ENCODE measurements at regions not wholly inside any gene's neighbourhood (a gene's known extent, or its start where the extent isn't known, plus 50 kb on each side); places are given as distances from the start of the nearest gene placed in this dataset.
"Not testable (repeated sequence)": the region's sequence is repeated elsewhere in the genome, so short reads cannot be mapped to it uniquely, and the experiment has no call there.

- no peak overlapping the region for H3K27ac Mint-ChIP-seq
- H3K4me3 Mint-ChIP-seq, result no peak overlapping the region
- Histone ChIP-seq H3K4me3 (ENCODE audit: low read length) (no peak overlapping the region), H3K9me3 (ENCODE audit: control insufficient read depth in 2 of 3, low read length in 3 of 3) (no peaks in the 10 kb centered on the region), H3K4me1 (ENCODE audit: control insufficient read depth in 2 of 2, insufficient read depth in 2 of 2, low read length in 2 of 2) (no peaks in the 10 kb centered on the region), H3K36me3 (ENCODE audit: control insufficient read depth in 2 of 3, insufficient read depth in 3 of 3, low read length in 3 of 3) (no peaks in the 10 kb centered on the region), H3K27me3 (ENCODE audit: control insufficient read depth in 2 of 2, insufficient read depth in 2 of 2, low read length in 2 of 2) (no peaks in the 10 kb centered on the region), H3K27ac (ENCODE audit: low read depth, low read length) (no peak overlapping the region)
- ChIA-PET CTCF (no interaction called here), POLR2A (no interaction called here)
- no peaks in the 10 kb centered on the region for H3K4me1 Mint-ChIP-seq
- peaks cover 9 to 54% (median 22%) of the 10 kb centered on the region in 11 donors for H3K9me3 Mint-ChIP-seq
- peaks cover 0 to 5% (median 0%) of the 10 kb centered on the region in 5 donors for H3K36me3 Mint-ChIP-seq
- DNase-seq (no peak), ATAC-seq (no peak)
- intact Hi-C loops (cut with micrococcal nuclease), result no loop called here
- H3K27me3 Mint-ChIP-seq, result no peaks in the 10 kb centered on the region
Observed at GRCh38 chr4:12116009-12116552, 687.4 kb upstream of the HS3ST1 start.

DNA sequence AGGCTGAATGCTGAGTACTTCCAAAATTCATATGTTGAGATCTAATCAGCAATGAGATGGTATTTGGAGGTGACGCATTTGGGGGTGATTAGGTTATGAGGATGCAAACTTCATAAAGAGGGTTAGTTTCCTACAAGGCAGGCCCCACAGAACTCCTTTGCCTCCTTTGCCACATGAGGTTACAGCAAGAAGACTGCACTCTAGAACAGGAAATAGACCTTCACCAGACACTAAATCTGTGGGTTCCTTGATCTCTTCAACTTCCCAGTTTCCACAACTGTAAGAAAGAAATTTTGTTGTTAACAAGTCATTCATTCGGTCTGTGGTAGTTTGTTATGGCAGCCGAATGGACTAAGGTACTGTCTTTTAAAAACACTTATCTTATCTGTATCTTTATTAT is 681.9 kb upstream of the HS3ST1 start:
- no peak for ATAC-seq
- intact Hi-C loops (cut with micrococcal nuclease), result no loop called here
- ChIA-PET CTCF (no interaction called here), POLR2A (no interaction called here)
- H3K4me1 Mint-ChIP-seq, result no peaks in the 10 kb centered on the region
- Histone ChIP-seq H3K27me3 (ENCODE audit: control insufficient read depth in 2 of 2, insufficient read depth in 2 of 2, low read length in 2 of 2) (no peaks in the 10 kb centered on the region), H3K4me3 (ENCODE audit: low read length) (no peak overlapping the region), H3K9me3 (ENCODE audit: control insufficient read depth in 2 of 3, low read length in 3 of 3) (no peaks in the 10 kb centered on the region), H3K27ac (ENCODE audit: low read depth, low read length) (no peak overlapping the region), H3K4me1 (ENCODE audit: control insufficient read depth in 2 of 2, insufficient read depth in 2 of 2, low read length in 2 of 2) (no peaks in the 10 kb centered on the region), H3K36me3 (ENCODE audit: control insufficient read depth in 2 of 3, insufficient read depth in 3 of 3, low read length in 3 of 3) (no peaks in the 10 kb centered on the region)
- no peak for DNase-seq
- peaks cover 0 to 5% (median 0%) of the 10 kb centered on the region in 5 donors for H3K36me3 Mint-ChIP-seq
- H3K4me3 Mint-ChIP-seq, result no peak overlapping the region
- peaks cover 0 to 44% (median 21%) of the 10 kb centered on the region in 11 donors for H3K9me3 Mint-ChIP-seq
- no peaks in the 10 kb centered on the region for H3K27me3 Mint-ChIP-seq
- H3K27ac Mint-ChIP-seq, result no peak overlapping the region

DNA sequence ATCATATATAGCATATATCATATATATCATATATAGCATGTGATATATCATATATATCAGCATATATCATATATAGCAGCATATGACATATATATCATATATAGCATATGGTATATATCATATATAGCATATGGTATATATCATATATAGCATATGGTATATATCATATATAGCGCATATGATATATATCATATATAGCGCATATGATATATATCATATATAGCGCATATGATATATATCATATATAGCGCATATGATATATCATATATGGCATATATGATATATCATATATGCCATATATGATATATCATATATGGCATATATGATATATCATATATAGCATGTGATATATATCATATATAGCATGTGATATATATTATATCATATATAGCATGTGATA is 680.4 kb upstream of the HS3ST1 start:
- H3K4me1 ChIP-seq (ENCODE audit: control insufficient read depth in 2 of 2, insufficient read depth in 2 of 2, low read length in 2 of 2); POLR2A ChIA-PET; CTCF ChIA-PET; H3K4me3 ChIP-seq (ENCODE audit: low read length); H3K36me3 Mint-ChIP-seq; H3K4me3 Mint-ChIP-seq; ATAC-seq; H3K9me3 ChIP-seq (ENCODE audit: control insufficient read depth in 2 of 3, low read length in 3 of 3); H3K27me3 Mint-ChIP-seq; H3K4me1 Mint-ChIP-seq; H3K27ac ChIP-seq (ENCODE audit: low read depth, low read length); DNase-seq; intact Hi-C loops (cut with micrococcal nuclease); H3K36me3 ChIP-seq (ENCODE audit: control insufficient read depth in 2 of 3, insufficient read depth in 3 of 3, low read length in 3 of 3); H3K27ac Mint-ChIP-seq; H3K27me3 ChIP-seq (ENCODE audit: control insufficient read depth in 2 of 2, insufficient read depth in 2 of 2, low read length in 2 of 2): not testable (repeated sequence)
- H3K9me3 Mint-ChIP-seq, result peaks cover 0 to 33% (median 14%) of the 10 kb centered on the region in 11 donors

GRCh38 chr4:12105519-12105918 is 676.8 kb upstream of the HS3ST1 start:
- ChIA-PET CTCF (no interaction called here), POLR2A (no interaction called here)
- Mint-ChIP-seq H3K4me1 (no peaks in the 10 kb centered on the region), H3K9me3 (peaks cover 0 to 17% (median 2%) of the 10 kb centered on the region in 11 donors), H3K36me3 (no peaks in the 10 kb centered on the region), H3K4me3 (no peak overlapping the region), H3K27ac (no peak overlapping the region), H3K27me3 (no peaks in the 10 kb centered on the region)
- ATAC-seq (no peak), DNase-seq (no peak)
- Histone ChIP-seq H3K27me3 (ENCODE audit: control insufficient read depth in 2 of 2, insufficient read depth in 2 of 2, low read length in 2 of 2) (no peaks in the 10 kb centered on the region), H3K4me1 (ENCODE audit: control insufficient read depth in 2 of 2, insufficient read depth in 2 of 2, low read length in 2 of 2) (no peaks in the 10 kb centered on the region), H3K9me3 (ENCODE audit: control insufficient read depth in 2 of 3, low read length in 3 of 3) (no peaks in the 10 kb centered on the region), H3K27ac (ENCODE audit: low read depth, low read length) (no peak overlapping the region), H3K4me3 (ENCODE audit: low read length) (no peak overlapping the region), H3K36me3 (ENCODE audit: control insufficient read depth in 2 of 3, insufficient read depth in 3 of 3, low read length in 3 of 3) (no peaks in the 10 kb centered on the region)
- intact Hi-C loops (cut with micrococcal nuclease), result no loop called here

GRCh38 chr4:12089920-12090319 is 661.2 kb upstream of the HS3ST1 start:
- peaks cover 0 to 15% (median 5%) of the 10 kb centered on the region in 11 donors for H3K9me3 Mint-ChIP-seq
- H3K4me3 Mint-ChIP-seq, result not testable (repeated sequence)

GRCh38 chr4:12084690-12085089 is 656.0 kb upstream of the HS3ST1 start:
- Histone ChIP-seq H3K27ac (ENCODE audit: low read depth, low read length) (no peak overlapping the region), H3K27me3 (ENCODE audit: control insufficient read depth in 2 of 2, insufficient read depth in 2 of 2, low read length in 2 of 2) (no peaks in the 10 kb centered on the region), H3K4me1 (ENCODE audit: control insufficient read depth in 2 of 2, insufficient read depth in 2 of 2, low read length in 2 of 2) (no peaks in the 10 kb centered on the region), H3K4me3 (ENCODE audit: low read length) (no peak overlapping the region), H3K36me3 (ENCODE audit: control insufficient read depth in 2 of 3, insufficient read depth in 3 of 3, low read length in 3 of 3) (no peaks in the 10 kb centered on the region), H3K9me3 (ENCODE audit: control insufficient read depth in 2 of 3, low read length in 3 of 3) (no peaks in the 10 kb centered on the region)
- no peak overlapping the region for H3K27ac Mint-ChIP-seq
- ChIA-PET CTCF (no interaction called here), POLR2A (no interaction called here)
- peaks cover 0 to 18% (median 5%) of the 10 kb centered on the region in 11 donors for H3K9me3 Mint-ChIP-seq
- H3K4me1 Mint-ChIP-seq, result no peaks in the 10 kb centered on the region
- peaks cover 0 to 5% (median 0%) of the 10 kb centered on the region in 5 donors for H3K27me3 Mint-ChIP-seq
- H3K36me3 Mint-ChIP-seq, result no peaks in the 10 kb centered on the region
- no peak overlapping the region for H3K4me3 Mint-ChIP-seq
- intact Hi-C loops (cut with micrococcal nuclease), result no loop called here
- no peak for ATAC-seq
- DNase-seq, result no peak

More at GRCh38 chr4:12089920-12090319, 661.2 kb upstream of the HS3ST1 start:
- H3K27ac Mint-ChIP-seq; H3K9me3 ChIP-seq (ENCODE audit: control insufficient read depth in 2 of 3, low read length in 3 of 3); DNase-seq; H3K4me1 ChIP-seq (ENCODE audit: control insufficient read depth in 2 of 2, insufficient read depth in 2 of 2, low read length in 2 of 2); H3K27me3 ChIP-seq (ENCODE audit: control insufficient read depth in 2 of 2, insufficient read depth in 2 of 2, low read length in 2 of 2); POLR2A ChIA-PET; intact Hi-C loops (cut with micrococcal nuclease); CTCF ChIA-PET; H3K27me3 Mint-ChIP-seq; H3K36me3 Mint-ChIP-seq; H3K4me3 ChIP-seq (ENCODE audit: low read length); H3K27ac ChIP-seq (ENCODE audit: low read depth, low read length); ATAC-seq; H3K4me1 Mint-ChIP-seq; H3K36me3 ChIP-seq (ENCODE audit: control insufficient read depth in 2 of 3, insufficient read depth in 3 of 3, low read length in 3 of 3): not testable (repeated sequence)

- Histone ChIP-seq H3K4me1 (ENCODE audit: control insufficient read depth in 2 of 2, insufficient read depth in 2 of 2, low read length in 2 of 2) (no peaks in the 10 kb centered on the region), H3K27me3 (ENCODE audit: control insufficient read depth in 2 of 2, insufficient read depth in 2 of 2, low read length in 2 of 2) (no peaks in the 10 kb centered on the region), H3K36me3 (ENCODE audit: control insufficient read depth in 2 of 3, insufficient read depth in 3 of 3, low read length in 3 of 3) (no peaks in the 10 kb centered on the region), H3K4me3 (ENCODE audit: low read length) (no peak overlapping the region), H3K27ac (ENCODE audit: low read depth, low read length) (no peak overlapping the region), H3K9me3 (ENCODE audit: control insufficient read depth in 2 of 3, low read length in 3 of 3) (no peaks in the 10 kb centered on the region)
- H3K36me3 Mint-ChIP-seq, result peaks cover 0 to 3% (median 0%) of the 10 kb centered on the region in 5 donors
- H3K4me1 Mint-ChIP-seq, result peaks cover 0 to 2% (median 0%) of the 10 kb centered on the region in 7 donors
- H3K4me3 Mint-ChIP-seq, result no peak overlapping the region
- ChIA-PET POLR2A (no interaction called here), CTCF (no interaction called here)
- ATAC-seq, result no peak
- DNase-seq, result no peak
- H3K27me3 Mint-ChIP-seq, result no peaks in the 10 kb centered on the region
- H3K27ac Mint-ChIP-seq, result no peak overlapping the region
- intact Hi-C loops (cut with micrococcal nuclease), result no loop called here
- peaks cover 0 to 18% (median 0%) of the 10 kb centered on the region in 11 donors for H3K9me3 Mint-ChIP-seq
Observed at GRCh38 chr4:12071316-12071715, 642.6 kb upstream of the HS3ST1 start.

Data from naive thymus-derived CD4-positive, alpha-beta T cell (primary cell).